Left ventricle myocardium inferior (tissue), 1 donor: ENCODE measurements at regions not wholly inside any gene's neighbourhood (a gene's known extent, or its start where the extent isn't known, plus 50 kb on each side); places are given as distances from the start of the nearest gene placed in this dataset.
A peak's percentile ranks its signal among the peaks of the same experiment; 100 is the strongest.

Source experiments
- DNase-seq: peaks from one replicate; pipeline ENCODE4 v3.0.0-alpha.2; 2020
- H3K27ac ChIP-seq: fragments of 200-600 bp; replicated peaks from 2 replicates; pipeline ENCODE4 v1.8.0; 2021
- H3K27me3 ChIP-seq: fragments of 200-600 bp; 2 replicates; pipeline ENCODE4 v1.8.0; 2021; ENCODE audit warnings: low read depth
- H3K36me3 ChIP-seq: fragments of 200-600 bp; 2 replicates; pipeline ENCODE4 v1.8.0; 2021
- H3K4me1 ChIP-seq: fragments of 200-600 bp; 2 replicates; pipeline ENCODE4 v1.8.0; 2021
- H3K4me3 ChIP-seq: fragments of 200-600 bp; 2 replicates; pipeline ENCODE4 v1.8.0; 2021; ENCODE audit warnings: mild to moderate bottlenecking, moderate library complexity
- H3K9me3 ChIP-seq: fragments of 200-600 bp; replicated peaks from 2 replicates; pipeline ENCODE4 v1.8.0; 2021
- CTCF ChIP-seq: fragments of 200-600 bp; IDR thresholded peaks from 2 replicates; pipeline ENCODE4 v1.8.0; 2021; ENCODE audit warnings: antibody characterized with exemption, mild to moderate bottlenecking, borderline replicate concordance
- intact Hi-C: fragments of 100-400 bp; cut with micrococcal nuclease; formaldehyde crosslinking; loops from one replicate; pipeline ENCODE4 v1.11.0; 2022
- donor health status: DM: no; HTN: yes; CAD: no; lungs with severe emphysema.

GRCh38 chr13:38045278-38046048 is 175.9 kb upstream of the TRPC4 start:
- no peak for DNase-seq

GRCh38 chr13:38044067-38044466 is 174.5 kb upstream of the TRPC4 start:
- no peaks in the 10 kb centered on the region for H3K4me1 ChIP-seq
- DNase-seq, result no peak
- H3K4me3 ChIP-seq, result no peak overlapping the region
- H3K27ac ChIP-seq, result no peak overlapping the region
- peaks cover 5% of the 10 kb centered on the region for H3K9me3 ChIP-seq
- no peaks in the 10 kb centered on the region for H3K27me3 ChIP-seq
- intact Hi-C loops, result no loop called here
- H3K36me3 ChIP-seq, result peaks cover 11% of the 10 kb centered on the region
- TF ChIP-seq CTCF, result no peak

More at GRCh38 chr13:38045278-38046048, 175.9 kb upstream of the TRPC4 start:
- intact Hi-C loops, result no loop called here
- Histone ChIP-seq H3K27ac (no peak overlapping the region), H3K4me1 (no peaks in the 10 kb centered on the region), H3K4me3 (no peak overlapping the region), H3K9me3 (no peaks in the 10 kb centered on the region), H3K27me3 (no peaks in the 10 kb centered on the region), H3K36me3 (peaks cover 11% of the 10 kb centered on the region)
- TF ChIP-seq CTCF, result peak; percentile 46

GRCh38 chr13:38042771-38043170 is 173.2 kb upstream of the TRPC4 start:
- no peak for DNase-seq
- no peak for TF ChIP-seq CTCF
- peaks cover 5% of the 10 kb centered on the region for H3K9me3 ChIP-seq
- intact Hi-C loops, result no loop called here
- H3K36me3 ChIP-seq, result peaks cover 11% of the 10 kb centered on the region
- no peak overlapping the region for H3K27ac ChIP-seq
- no peaks in the 10 kb centered on the region for H3K27me3 ChIP-seq
- no peak overlapping the region for H3K4me3 ChIP-seq
- H3K4me1 ChIP-seq, result no peaks in the 10 kb centered on the region

GRCh38 chr13:38024431-38024830 is 154.9 kb upstream of the TRPC4 start:
- Histone ChIP-seq H3K9me3 (peaks cover 29% of the 10 kb centered on the region), H3K4me1 (no peaks in the 10 kb centered on the region), H3K27me3 (no peaks in the 10 kb centered on the region), H3K4me3 (no peak overlapping the region), H3K36me3 (no peaks in the 10 kb centered on the region), H3K27ac (no peak overlapping the region)
- no peak for TF ChIP-seq CTCF
- intact Hi-C loops, result no loop called here
- DNase-seq, result no peak

- no peak overlapping the region for H3K27ac ChIP-seq
- intact Hi-C loops, result no loop called here
- H3K4me3 ChIP-seq, result no peak overlapping the region
- peaks cover 57% of the 10 kb centered on the region for H3K9me3 ChIP-seq
- TF ChIP-seq CTCF, result no peak
- H3K4me1 ChIP-seq, result no peaks in the 10 kb centered on the region
- H3K27me3 ChIP-seq, result no peaks in the 10 kb centered on the region
- no peaks in the 10 kb centered on the region for H3K36me3 ChIP-seq
- no peak for DNase-seq
These were observed 147.7 kb upstream of the TRPC4 start for GRCh38 chr13:38017320-38017719.
